Endothelial cell of hepatic sinusoid (primary cell): ENCODE measurements at regions not wholly inside any gene's neighbourhood (a gene's known extent, or its start where the extent isn't known, plus 50 kb on each side); places are given as distances from the start of the nearest gene placed in this dataset.
"Not testable (repeated sequence)": the region's sequence is repeated elsewhere in the genome, so short reads cannot be mapped to it uniquely, and the experiment has no call there.

ENCODE experiments used
- in situ Hi-C: cut with HindIII; loops from 2 replicates; pipeline ENCODE4 v1.10.0; 2017; ENCODE audit warnings: low sequenced_read_pairs

DNA sequence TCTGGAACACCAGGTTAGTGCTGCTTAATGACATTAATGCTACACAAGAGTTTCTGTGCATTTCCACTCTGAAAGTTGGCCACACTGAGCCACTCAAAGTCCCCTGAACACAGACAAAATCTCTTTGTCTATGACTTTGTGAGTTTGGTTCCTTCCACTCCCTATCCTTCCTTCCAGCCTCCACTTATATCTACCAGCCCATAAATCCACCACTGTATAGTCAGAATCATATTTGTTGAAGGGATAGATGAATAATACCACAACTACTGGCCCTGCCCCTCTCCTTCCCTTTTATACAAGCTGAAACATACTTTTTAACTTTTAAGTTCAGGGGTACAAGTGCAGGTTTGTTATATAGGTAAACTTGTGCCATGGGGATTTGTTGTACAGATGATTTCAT, 127.5 kb downstream of the ABHD5 start:
- in situ Hi-C loops: no loop called here

GRCh38 chr3:43838009-43838758, 147.4 kb downstream of the ABHD5 start:
- in situ Hi-C loops: no loop called here

DNA sequence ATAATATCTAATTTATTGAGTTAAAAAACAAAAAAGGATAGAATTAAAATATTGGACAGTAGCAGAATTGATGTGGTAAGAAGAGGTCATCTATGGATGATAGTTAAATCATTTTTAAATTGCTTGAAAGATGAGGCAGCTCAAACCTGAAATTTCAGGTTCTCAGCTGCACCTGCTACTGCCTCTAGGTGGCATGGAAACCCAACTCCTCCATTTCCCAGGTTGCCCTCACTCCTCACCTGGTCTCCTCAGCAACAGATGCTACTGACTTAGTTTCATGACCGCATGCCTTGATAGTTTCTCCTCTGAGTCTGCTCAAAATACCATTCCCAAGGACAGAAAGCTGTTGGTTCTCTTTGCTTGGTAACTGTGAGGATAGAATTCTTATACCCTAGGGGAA, 148.1 kb downstream of the ABHD5 start:
- in situ Hi-C loops: no loop called here

DNA sequence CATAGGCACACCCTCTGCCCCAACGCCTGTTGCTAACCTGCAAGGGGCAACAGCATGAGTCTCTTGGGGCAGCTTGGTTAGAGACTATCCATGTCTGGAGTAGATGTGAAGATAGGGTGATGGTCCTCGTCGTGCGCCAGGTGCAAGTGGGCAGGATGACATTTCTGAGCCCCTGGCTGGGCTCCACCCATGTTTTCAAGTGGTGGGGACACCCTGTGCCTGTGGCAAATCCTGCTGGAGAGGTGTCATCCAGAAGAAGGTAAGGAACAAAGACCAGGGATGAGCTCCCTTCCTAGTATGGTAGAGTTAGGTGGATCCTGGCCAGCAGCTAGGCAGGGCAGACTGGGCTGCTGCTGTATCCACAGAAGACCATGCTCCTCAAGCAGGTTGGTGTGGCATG, 152.6 kb downstream of the ABHD5 start:
- in situ Hi-C loops: no loop called here

- in situ Hi-C loops: no loop called here
Observed at GRCh38 chr3:43844757-43845156, 154.0 kb downstream of the ABHD5 start.

DNA sequence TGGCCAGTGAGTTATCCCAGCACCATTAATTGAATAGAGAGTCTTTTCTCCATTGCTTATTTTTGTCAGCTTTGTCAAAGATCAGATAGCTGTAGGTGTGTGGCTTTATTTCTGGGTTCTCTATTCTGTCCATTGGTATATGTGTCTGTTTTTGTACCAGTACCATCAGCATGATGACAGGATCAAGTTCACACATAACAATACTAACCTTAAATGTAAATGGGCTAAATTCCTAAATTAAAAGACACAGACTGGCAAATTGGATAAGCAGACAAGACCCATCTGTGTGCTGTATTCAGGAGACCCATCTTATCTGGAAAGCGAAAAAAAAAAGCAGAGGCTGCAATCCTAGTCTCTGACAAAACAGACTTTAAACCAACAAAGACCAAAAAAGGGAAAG, 154.8 kb downstream of the ABHD5 start:
- in situ Hi-C loops: not testable (repeated sequence)

GRCh38 chr3:43852066-43852465, 161.3 kb downstream of the ABHD5 start:
- in situ Hi-C loops: loop anchor here (5.0 kb wide), 1 partner anchor 55 kb away; no protein-coding TSS in a partner anchor

DNA sequence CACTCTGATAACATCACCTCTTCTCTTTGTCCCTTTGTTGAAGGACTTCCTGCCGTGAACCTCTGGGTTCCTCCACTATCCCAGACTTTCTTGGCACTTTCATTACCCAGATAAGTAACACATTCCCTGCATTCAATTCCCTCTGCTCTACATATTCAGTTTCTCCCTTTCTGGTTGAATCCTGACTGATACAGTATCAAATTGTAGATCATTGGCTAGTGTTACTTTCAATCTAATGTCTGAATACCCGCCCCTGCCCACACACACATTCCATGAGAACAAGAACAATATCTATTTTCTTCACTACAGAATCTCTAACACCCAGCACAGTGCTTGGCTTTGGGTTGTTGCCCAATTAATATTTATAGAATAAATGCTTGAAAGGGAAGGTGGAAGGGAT, 163.5 kb downstream of the ABHD5 start:
- in situ Hi-C loops: loop anchor here (5.0 kb wide), 1 partner anchor 53 kb away; no protein-coding TSS in a partner anchor

GRCh38 chr3:43854916-43855315, 164.2 kb downstream of the ABHD5 start:
- in situ Hi-C loops: loop anchor here (5.0 kb wide), 1 partner anchor 52 kb away; no protein-coding TSS in a partner anchor

GRCh38 chr3:43855674-43856299, 165.0 kb downstream of the ABHD5 start:
- in situ Hi-C loops: no loop called here

GRCh38 chr3:43856351-43856750, 165.6 kb downstream of the ABHD5 start:
- in situ Hi-C loops: no loop called here

- in situ Hi-C loops: no loop called here
Observed at GRCh38 chr3:43856761-43857160, 166.0 kb downstream of the ABHD5 start.

GRCh38 chr3:43857361-43858293, 166.9 kb downstream of the ABHD5 start:
- in situ Hi-C loops: no loop called here

DNA sequence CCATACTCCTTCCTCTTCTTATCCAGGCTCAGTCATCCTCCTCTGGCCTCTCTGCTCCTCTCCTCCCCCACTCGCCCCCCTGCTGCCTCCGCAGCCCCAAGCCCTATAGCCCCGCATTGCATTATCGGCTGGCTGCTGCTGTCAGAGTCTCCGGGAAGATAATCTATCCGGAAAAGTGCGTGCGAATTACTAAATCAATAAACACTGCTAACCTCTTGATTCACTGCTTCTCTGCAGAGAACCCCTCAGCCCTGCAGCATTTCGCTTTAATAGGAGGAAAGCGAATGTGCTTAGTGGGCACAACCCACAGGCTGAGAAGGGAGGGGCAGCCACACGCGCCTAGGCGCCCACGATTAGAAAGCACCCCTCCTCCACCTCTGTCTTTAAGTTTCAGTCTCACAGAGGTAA, 167.6 kb downstream of the ABHD5 start:
- in situ Hi-C loops: no loop called here

GRCh38 chr3:43859766-43860165, 169.0 kb downstream of the ABHD5 start:
- in situ Hi-C loops: loop anchor here (5.0 kb wide), 1 partner anchor 67 kb away; no protein-coding TSS in a partner anchor

GRCh38 chr3:43861635-43862034, 170.9 kb downstream of the ABHD5 start:
- in situ Hi-C loops: loop anchor here (5.0 kb wide), 1 partner anchor 69 kb away; no protein-coding TSS in a partner anchor

- in situ Hi-C loops: loop anchor here (5.0 kb wide), 1 partner anchor 70 kb away; no protein-coding TSS in a partner anchor
Observed at GRCh38 chr3:43862470-43862869, 171.7 kb downstream of the ABHD5 start.

DNA sequence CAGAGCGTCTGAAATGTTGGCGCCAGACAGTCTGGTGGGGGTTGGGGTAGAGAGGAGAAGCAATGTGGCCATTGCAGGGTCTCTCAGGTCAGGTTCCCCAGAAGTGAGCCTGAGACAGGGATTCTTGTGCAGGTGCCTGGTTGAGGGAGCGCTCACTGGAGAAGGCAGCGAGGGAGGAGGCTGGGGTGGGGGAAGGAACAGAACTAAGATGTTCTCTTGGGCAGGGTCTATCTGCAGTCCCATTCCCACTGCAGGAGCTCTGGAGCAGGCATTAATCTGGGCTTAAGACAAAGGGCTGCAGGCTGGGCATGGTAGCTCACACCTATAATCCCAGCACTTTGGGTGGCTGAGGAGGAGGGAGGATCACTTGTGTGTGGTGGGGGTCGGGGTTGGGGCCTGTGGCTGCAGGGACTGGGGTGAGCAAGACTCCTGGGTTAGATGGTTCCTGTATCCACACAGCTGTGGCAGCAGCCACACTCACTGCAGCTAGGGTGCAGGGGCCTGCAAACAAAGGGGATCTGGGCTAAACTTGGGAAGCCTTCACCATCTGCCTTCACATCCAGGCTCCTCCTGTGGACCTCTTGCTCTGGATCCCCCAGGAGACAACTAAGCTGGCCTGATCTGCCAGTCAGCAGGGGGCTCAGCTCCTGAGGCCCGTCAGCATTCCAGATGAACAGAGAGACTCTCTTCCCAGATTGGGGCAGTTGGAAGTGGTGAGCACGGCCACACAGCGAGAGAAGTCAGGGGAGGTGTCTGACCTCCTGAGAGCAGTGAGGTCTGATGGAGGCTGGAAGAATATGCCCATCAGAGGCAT, 172.5 kb downstream of the ABHD5 start:
- in situ Hi-C loops: loop anchor here (5.0 kb wide), 1 partner anchor 71 kb away; no protein-coding TSS in a partner anchor

GRCh38 chr3:43863966-43864933, 173.5 kb downstream of the ABHD5 start:
- in situ Hi-C loops: loop anchor here (5.0 kb wide), 1 partner anchor 72 kb away; no protein-coding TSS in a partner anchor
